ENCODE measurements at regions not wholly inside any gene's neighbourhood (a gene's known extent, or its start where the extent isn't known, plus 50 kb on each side); places are given as distances from the start of the nearest gene placed in this dataset.

- H3K9me3 ChIP-seq (ENCODE audit: control insufficient read depth in 4 of 4, low read length in 3 of 4): no peaks in the 10 kb centered on the region
Measured at GRCh38 chr5:168001318-168001717, 290.1 kb upstream of the WWC1 start.

GRCh38 chr5:168002116-168002515 is 289.3 kb upstream of the WWC1 start:
- Histone ChIP-seq H3K27me3 (ENCODE audit: control insufficient read depth in 4 of 4, insufficient read depth in 4 of 4, low read length in 3 of 4) (no peaks in the 10 kb centered on the region), H3K4me3 (ENCODE audit: low read depth in 1 of 3, low read length in 3 of 3) (no peak overlapping the region), H3K36me3 (ENCODE audit: control insufficient read depth in 4 of 4, insufficient read depth in 3 of 4, low read depth in 1 of 4, low read length in 3 of 4) (no peaks in the 10 kb centered on the region), H3K9me3 (ENCODE audit: control insufficient read depth in 4 of 4, low read length in 3 of 4) (no peaks in the 10 kb centered on the region), H3K9ac (ENCODE audit: low read depth in 1 of 2, low read length in 2 of 2) (no peak overlapping the region), H3K4me1 (ENCODE audit: control insufficient read depth in 4 of 4, insufficient read depth in 4 of 4, low read length in 3 of 4) (no peaks in the 10 kb centered on the region), H3K27ac (ENCODE audit: low read depth in 1 of 2, low read length in 2 of 2) (no peak overlapping the region)
- TF ChIP-seq RXRA (IDR thresholded peaks at IDR 0.05) (no peak), FOXA2 (IDR thresholded peaks at IDR 0.05) (no peak), JUND (IDR thresholded peaks at IDR 0.05) (no peak), TAF1 (conservative IDR thresholded peaks at IDR 0.05) (no peak), EGR1 (IDR thresholded peaks at IDR 0.05; ENCODE audit: low read depth in 2 of 2) (no peak), FOXA1 (IDR thresholded peaks at IDR 0.05) (no peak), HNF4A (conservative IDR thresholded peaks at IDR 0.05) (no peak)
- TF ChIP-seq, protein P1, sequence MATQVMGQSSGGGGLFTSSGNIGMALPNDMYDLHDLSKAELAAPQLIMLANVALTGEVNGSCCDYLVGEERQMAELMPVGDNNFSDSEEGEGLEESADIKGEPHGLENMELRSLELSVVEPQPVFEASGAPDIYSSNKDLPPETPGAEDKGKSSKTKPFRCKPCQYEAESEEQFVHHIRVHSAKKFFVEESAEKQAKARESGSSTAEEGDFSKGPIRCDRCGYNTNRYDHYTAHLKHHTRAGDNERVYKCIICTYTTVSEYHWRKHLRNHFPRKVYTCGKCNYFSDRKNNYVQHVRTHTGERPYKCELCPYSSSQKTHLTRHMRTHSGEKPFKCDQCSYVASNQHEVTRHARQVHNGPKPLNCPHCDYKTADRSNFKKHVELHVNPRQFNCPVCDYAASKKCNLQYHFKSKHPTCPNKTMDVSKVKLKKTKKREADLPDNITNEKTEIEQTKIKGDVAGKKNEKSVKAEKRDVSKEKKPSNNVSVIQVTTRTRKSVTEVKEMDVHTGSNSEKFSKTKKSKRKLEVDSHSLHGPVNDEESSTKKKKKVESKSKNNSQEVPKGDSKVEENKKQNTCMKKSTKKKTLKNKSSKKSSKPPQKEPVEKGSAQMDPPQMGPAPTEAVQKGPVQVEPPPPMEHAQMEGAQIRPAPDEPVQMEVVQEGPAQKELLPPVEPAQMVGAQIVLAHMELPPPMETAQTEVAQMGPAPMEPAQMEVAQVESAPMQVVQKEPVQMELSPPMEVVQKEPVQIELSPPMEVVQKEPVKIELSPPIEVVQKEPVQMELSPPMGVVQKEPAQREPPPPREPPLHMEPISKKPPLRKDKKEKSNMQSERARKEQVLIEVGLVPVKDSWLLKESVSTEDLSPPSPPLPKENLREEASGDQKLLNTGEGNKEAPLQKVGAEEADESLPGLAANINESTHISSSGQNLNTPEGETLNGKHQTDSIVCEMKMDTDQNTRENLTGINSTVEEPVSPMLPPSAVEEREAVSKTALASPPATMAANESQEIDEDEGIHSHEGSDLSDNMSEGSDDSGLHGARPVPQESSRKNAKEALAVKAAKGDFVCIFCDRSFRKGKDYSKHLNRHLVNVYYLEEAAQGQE (IDR thresholded peaks at IDR 0.05): no peak
- TF ChIP-seq, protein P2, sequence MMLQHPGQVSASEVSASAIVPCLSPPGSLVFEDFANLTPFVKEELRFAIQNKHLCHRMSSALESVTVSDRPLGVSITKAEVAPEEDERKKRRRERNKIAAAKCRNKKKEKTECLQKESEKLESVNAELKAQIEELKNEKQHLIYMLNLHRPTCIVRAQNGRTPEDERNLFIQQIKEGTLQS (IDR thresholded peaks at IDR 0.05): no peak
- TF ChIP-seq, protein P3, sequence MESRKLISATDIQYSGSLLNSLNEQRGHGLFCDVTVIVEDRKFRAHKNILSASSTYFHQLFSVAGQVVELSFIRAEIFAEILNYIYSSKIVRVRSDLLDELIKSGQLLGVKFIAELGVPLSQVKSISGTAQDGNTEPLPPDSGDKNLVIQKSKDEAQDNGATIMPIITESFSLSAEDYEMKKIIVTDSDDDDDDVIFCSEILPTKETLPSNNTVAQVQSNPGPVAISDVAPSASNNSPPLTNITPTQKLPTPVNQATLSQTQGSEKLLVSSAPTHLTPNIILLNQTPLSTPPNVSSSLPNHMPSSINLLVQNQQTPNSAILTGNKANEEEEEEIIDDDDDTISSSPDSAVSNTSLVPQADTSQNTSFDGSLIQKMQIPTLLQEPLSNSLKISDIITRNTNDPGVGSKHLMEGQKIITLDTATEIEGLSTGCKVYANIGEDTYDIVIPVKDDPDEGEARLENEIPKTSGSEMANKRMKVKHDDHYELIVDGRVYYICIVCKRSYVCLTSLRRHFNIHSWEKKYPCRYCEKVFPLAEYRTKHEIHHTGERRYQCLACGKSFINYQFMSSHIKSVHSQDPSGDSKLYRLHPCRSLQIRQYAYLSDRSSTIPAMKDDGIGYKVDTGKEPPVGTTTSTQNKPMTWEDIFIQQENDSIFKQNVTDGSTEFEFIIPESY (IDR thresholded peaks at IDR 0.05): no peak
- TF ChIP-seq, protein P4, sequence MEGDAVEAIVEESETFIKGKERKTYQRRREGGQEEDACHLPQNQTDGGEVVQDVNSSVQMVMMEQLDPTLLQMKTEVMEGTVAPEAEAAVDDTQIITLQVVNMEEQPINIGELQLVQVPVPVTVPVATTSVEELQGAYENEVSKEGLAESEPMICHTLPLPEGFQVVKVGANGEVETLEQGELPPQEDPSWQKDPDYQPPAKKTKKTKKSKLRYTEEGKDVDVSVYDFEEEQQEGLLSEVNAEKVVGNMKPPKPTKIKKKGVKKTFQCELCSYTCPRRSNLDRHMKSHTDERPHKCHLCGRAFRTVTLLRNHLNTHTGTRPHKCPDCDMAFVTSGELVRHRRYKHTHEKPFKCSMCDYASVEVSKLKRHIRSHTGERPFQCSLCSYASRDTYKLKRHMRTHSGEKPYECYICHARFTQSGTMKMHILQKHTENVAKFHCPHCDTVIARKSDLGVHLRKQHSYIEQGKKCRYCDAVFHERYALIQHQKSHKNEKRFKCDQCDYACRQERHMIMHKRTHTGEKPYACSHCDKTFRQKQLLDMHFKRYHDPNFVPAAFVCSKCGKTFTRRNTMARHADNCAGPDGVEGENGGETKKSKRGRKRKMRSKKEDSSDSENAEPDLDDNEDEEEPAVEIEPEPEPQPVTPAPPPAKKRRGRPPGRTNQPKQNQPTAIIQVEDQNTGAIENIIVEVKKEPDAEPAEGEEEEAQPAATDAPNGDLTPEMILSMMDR (IDR thresholded peaks at IDR 0.05; ENCODE audit: low read depth, low read length, missing input control): no peak
- 75% methylated on average over 4 of the region's 4 CpGs for WGBS
- DNase-seq (ENCODE audit: low spot score): no peak

More at GRCh38 chr5:168001318-168001717, 290.1 kb upstream of the WWC1 start:
- Histone ChIP-seq H3K27me3 (ENCODE audit: control insufficient read depth in 4 of 4, insufficient read depth in 4 of 4, low read length in 3 of 4) (no peaks in the 10 kb centered on the region), H3K9ac (ENCODE audit: low read depth in 1 of 2, low read length in 2 of 2) (no peak overlapping the region), H3K36me3 (ENCODE audit: control insufficient read depth in 4 of 4, insufficient read depth in 3 of 4, low read depth in 1 of 4, low read length in 3 of 4) (no peaks in the 10 kb centered on the region), H3K27ac (ENCODE audit: low read depth in 1 of 2, low read length in 2 of 2) (no peak overlapping the region), H3K4me3 (ENCODE audit: low read depth in 1 of 3, low read length in 3 of 3) (no peak overlapping the region), H3K4me1 (ENCODE audit: control insufficient read depth in 4 of 4, insufficient read depth in 4 of 4, low read length in 3 of 4) (no peaks in the 10 kb centered on the region)
- 91% methylated on average over 2 of the region's 2 CpGs for WGBS
- TF ChIP-seq EGR1 (IDR thresholded peaks at IDR 0.05; ENCODE audit: low read depth in 2 of 2) (no peak), SP1 (IDR thresholded peaks at IDR 0.05) (no peak), YY1 (IDR thresholded peaks at IDR 0.05) (no peak)
- TF ChIP-seq, protein P5, sequence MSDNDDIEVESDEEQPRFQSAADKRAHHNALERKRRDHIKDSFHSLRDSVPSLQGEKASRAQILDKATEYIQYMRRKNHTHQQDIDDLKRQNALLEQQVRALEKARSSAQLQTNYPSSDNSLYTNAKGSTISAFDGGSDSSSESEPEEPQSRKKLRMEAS (IDR thresholded peaks at IDR 0.05): no peak
- DNase-seq (ENCODE audit: low spot score): no peak

Data from liver (tissue), 8 donors.